ENCODE measurements at regions not wholly inside any gene's neighbourhood (a gene's known extent, or its start where the extent isn't known, plus 50 kb on each side); places are given as distances from the start of the nearest gene placed in this dataset.

DNA sequence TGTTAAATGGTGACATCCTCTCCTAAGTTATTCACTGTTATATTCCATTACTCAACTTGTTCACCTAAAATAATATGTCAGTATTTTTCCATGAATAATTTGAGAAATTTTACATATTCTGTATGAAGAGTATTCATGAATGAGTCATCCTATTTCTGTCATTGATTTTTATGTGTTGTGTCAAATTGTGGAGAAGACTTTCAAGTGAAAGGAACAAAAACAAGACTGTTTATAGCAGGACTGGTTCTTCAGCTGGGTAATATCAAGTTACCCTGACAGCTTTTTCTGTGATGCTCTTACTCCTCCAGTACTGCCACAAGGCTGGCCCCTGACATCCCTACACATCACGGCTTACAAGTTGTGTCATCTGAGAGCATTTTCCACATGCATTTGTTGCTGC is 847.7 kb downstream of the NCAM2 start:
- DNase-seq = no peak
- Histone ChIP-seq H3K4me1 (ENCODE audit: control insufficient read depth in 5 of 5, insufficient read depth in 5 of 5, low read length in 5 of 5) (no peaks in the 10 kb centered on the region), H3K4me3 (no peak overlapping the region), H3K36me3 (ENCODE audit: control insufficient read depth in 4 of 4, insufficient read depth in 4 of 4, low read length in 4 of 4) (no peaks in the 10 kb centered on the region), H3K27me3 (ENCODE audit: control insufficient read depth in 3 of 3, insufficient read depth in 3 of 3, low read length in 2 of 3) (no peaks in the 10 kb centered on the region), H3K9ac (ENCODE audit: insufficient read depth in 1 of 2, low read length in 2 of 2) (no peak overlapping the region), H3K27ac (ENCODE audit: low read depth in 1 of 2, low read length in 1 of 2) (no peak overlapping the region), H3K9me3 (ENCODE audit: control insufficient read depth in 4 of 4, insufficient read depth in 3 of 4, low read length in 3 of 4) (peaks cover 0 to 5% (median 0%) of the 10 kb centered on the region in 4 donors)
- no peak for ATAC-seq (ENCODE audit: insufficient read depth, low FRiP score)
- TF ChIP-seq, protein P1, sequence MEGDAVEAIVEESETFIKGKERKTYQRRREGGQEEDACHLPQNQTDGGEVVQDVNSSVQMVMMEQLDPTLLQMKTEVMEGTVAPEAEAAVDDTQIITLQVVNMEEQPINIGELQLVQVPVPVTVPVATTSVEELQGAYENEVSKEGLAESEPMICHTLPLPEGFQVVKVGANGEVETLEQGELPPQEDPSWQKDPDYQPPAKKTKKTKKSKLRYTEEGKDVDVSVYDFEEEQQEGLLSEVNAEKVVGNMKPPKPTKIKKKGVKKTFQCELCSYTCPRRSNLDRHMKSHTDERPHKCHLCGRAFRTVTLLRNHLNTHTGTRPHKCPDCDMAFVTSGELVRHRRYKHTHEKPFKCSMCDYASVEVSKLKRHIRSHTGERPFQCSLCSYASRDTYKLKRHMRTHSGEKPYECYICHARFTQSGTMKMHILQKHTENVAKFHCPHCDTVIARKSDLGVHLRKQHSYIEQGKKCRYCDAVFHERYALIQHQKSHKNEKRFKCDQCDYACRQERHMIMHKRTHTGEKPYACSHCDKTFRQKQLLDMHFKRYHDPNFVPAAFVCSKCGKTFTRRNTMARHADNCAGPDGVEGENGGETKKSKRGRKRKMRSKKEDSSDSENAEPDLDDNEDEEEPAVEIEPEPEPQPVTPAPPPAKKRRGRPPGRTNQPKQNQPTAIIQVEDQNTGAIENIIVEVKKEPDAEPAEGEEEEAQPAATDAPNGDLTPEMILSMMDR (IDR thresholded peaks at IDR 0.05; ENCODE audit: control extremely low read depth, extremely low read depth) = no peak
- WGBS, 2 donors = 72% methylated on average over 1 of the region's 1 CpG

DNA sequence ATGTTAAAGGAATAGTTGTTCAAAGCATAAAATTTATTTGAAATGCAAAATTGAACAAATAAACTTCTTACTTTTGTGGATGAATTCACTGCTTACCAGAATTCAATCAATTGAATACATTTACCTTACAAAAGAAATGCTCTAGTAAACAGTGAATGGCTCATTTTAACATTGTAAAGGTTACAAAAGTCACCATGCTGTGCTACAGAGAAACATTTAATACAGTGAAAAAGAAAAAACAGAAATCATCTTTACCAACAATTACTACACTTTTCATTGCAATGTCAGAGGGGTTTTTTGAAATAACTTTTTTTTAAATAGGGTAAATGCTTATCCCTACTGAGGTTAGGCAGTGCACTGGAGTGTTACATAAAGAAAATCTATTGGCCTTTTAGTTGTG is 853.0 kb downstream of the NCAM2 start:
- no peak overlapping the region for H3K9ac ChIP-seq (ENCODE audit: insufficient read depth in 1 of 2, low read length in 2 of 2)
- ATAC-seq (ENCODE audit: insufficient read depth, low FRiP score) (no peak), DNase-seq (no peak)
- TF ChIP-seq, protein P1 (IDR thresholded peaks at IDR 0.05; ENCODE audit: control extremely low read depth, extremely low read depth) = no peak
- peaks cover 0 to 2% (median 0%) of the 10 kb centered on the region in 4 donors for H3K9me3 ChIP-seq (ENCODE audit: control insufficient read depth in 4 of 4, insufficient read depth in 3 of 4, low read length in 3 of 4)
- no peak overlapping the region for H3K4me3 ChIP-seq
- H3K4me1 ChIP-seq (ENCODE audit: control insufficient read depth in 5 of 5, insufficient read depth in 5 of 5, low read length in 5 of 5) = no peaks in the 10 kb centered on the region
- no peak overlapping the region for H3K27ac ChIP-seq (ENCODE audit: low read depth in 1 of 2, low read length in 1 of 2)
- H3K27me3 ChIP-seq (ENCODE audit: control insufficient read depth in 3 of 3, insufficient read depth in 3 of 3, low read length in 2 of 3) = no peaks in the 10 kb centered on the region
- H3K36me3 ChIP-seq (ENCODE audit: control insufficient read depth in 4 of 4, insufficient read depth in 4 of 4, low read length in 4 of 4) = no peaks in the 10 kb centered on the region

DNA sequence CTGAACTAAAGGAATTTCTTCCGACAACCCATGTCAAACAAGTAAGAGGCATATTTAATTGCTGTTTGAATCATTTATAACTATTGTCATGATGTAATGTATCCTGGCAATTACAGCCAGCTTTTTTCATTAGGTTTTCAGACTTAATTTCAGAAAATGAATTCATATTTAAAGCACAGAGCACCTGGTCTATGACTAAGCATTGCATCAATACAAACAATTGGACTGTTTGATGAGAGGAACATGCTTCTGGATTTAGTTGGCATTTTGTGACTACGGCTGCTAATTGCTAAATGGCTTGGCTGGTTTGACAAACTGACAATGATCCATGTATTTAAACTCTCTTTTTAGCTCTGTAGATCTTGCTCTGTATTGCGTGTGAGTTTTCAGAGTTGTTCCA is 853.4 kb downstream of the NCAM2 start:
- Histone ChIP-seq H3K27me3 (ENCODE audit: control insufficient read depth in 3 of 3, insufficient read depth in 3 of 3, low read length in 2 of 3) (no peaks in the 10 kb centered on the region), H3K4me1 (ENCODE audit: control insufficient read depth in 5 of 5, insufficient read depth in 5 of 5, low read length in 5 of 5) (no peaks in the 10 kb centered on the region), H3K9me3 (ENCODE audit: control insufficient read depth in 4 of 4, insufficient read depth in 3 of 4, low read length in 3 of 4) (peaks cover 0 to 2% (median 0%) of the 10 kb centered on the region in 4 donors), H3K27ac (ENCODE audit: low read depth in 1 of 2, low read length in 1 of 2) (no peak overlapping the region), H3K9ac (ENCODE audit: insufficient read depth in 1 of 2, low read length in 2 of 2) (no peak overlapping the region), H3K4me3 (no peak overlapping the region), H3K36me3 (ENCODE audit: control insufficient read depth in 4 of 4, insufficient read depth in 4 of 4, low read length in 4 of 4) (no peaks in the 10 kb centered on the region)
- WGBS, 2 donors = 73 to 85% methylated on average over 3 of the region's 3 CpGs
- ATAC-seq (ENCODE audit: insufficient read depth, low FRiP score) = no peak
- TF ChIP-seq, protein P1 (IDR thresholded peaks at IDR 0.05; ENCODE audit: control extremely low read depth, extremely low read depth) = no peak
- DNase-seq = no peak

All from lung (tissue), 11 donors.